SH-SY5Y (cell line): ENCODE measurements at regions not wholly inside any gene's neighbourhood (a gene's known extent, or its start where the extent isn't known, plus 50 kb on each side); places are given as distances from the start of the nearest gene placed in this dataset.

ENCODE experiments used
- GATA2 ChIP-seq: IDR thresholded peaks from 2 replicates; pipeline ENCODE4 v1.6.1; 2011; ENCODE audit warnings: mild to moderate bottlenecking, low read depth, low read length
- GATA3 ChIP-seq: IDR thresholded peaks from 2 replicates; pipeline ENCODE4 v1.6.1; 2011; ENCODE audit warnings: low read depth, mild to moderate bottlenecking, low read length, moderate library complexity

DNA sequence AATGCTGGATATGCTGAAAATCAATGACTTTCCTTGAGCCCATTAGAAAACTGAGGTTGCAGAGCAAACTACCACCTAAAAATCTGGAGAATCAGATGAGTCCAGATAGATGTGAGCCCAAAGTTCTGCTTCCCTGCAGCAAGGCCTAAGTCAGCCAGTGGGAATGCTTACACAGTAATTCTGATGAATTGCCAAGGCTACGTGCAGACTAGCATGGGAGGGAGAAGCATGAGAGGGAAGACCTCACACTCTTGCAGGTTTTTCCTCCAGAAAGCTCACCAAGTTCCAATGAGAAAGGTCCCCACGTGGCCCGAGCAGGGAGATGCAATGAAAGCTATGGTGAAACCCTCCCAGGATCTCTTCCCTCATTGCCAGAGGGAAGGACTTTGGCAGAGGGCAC is 104.8 kb upstream of the SIRPA start:
- TF ChIP-seq GATA2 (no peak), GATA3 (no peak)

DNA sequence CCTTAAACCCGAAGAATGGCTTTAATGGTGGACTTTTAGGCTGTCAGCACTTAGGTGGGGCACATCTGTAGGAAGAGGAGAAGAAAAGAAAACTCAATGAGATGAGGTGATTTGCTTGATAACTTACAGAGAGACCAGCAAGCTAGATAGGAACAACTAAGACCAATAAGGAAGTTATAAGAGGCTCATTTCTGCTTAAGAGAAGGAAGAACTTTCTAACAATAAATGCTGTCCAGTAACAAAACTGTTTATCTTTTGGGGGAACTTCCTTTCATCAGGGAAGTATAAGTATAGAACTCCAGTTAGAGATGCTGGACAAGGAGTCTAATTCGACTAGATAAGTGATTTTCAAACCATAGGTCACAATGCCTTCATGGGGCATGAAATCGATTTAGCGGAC is 107.2 kb upstream of the SIRPA start:
- TF ChIP-seq GATA2 = no peak
- no peak for TF ChIP-seq GATA3

DNA sequence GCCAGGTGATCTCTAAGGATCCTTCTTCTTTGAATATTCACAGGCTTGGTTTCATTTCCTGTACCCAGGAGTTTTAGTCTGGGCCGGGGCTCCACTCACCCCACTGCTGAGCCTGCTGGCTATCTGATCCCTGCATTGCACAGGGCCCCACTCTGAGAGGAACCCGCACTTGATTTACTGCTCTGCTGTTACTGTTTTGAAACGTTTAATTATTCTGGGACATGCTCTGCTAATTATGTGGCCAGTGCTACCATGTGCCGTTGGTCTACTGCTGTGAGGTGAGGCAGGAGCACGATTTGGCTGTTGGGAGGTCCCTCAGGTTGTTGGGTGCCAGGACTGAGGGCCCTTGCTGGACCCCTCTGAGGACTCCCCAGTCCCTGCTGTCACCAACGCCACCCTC is 108.7 kb upstream of the SIRPA start:
- no peak for TF ChIP-seq GATA3
- no peak for TF ChIP-seq GATA2

DNA sequence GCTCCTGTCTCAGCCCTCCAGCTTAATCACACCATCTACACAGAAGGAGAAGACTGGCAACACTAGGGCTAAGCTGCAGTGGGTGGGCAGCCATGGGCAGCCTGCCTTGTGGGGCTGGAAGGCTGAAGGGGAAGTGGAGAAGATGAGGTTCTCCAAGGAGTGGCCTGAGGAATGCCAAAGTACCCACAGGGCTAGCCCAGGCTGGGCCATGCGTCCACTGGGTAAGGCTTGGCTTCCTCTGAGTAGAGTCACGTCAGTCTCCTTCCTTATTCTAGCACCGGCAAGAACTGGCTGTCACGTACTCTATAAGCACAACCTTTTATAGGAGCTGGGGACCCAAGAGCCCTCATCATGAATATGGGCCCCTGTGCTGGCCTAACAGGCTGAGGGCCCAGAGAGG is 110.6 kb upstream of the SIRPA start:
- TF ChIP-seq GATA3 = no peak
- no peak for TF ChIP-seq GATA2

DNA sequence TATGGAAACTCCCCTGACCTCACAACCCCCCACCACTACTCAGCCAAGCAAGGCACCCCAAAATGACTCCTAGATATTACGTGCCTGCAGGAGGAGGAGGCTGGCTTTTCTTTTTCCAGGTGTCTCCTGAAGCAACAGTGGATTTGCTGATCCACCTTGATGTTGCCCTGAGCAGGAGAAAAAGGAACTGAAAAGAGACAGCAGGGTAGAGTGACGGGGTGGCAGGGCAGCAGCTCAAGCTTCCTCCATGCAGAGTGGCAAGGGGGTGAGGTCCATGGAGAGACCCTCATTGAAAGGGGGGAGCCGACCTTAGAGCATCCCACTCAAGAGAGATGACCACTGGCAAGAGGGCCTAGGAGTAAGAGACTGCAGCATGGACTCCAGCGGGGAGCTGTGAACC is 112.0 kb upstream of the SIRPA start:
- TF ChIP-seq GATA3 (no peak), GATA2 (no peak)

DNA sequence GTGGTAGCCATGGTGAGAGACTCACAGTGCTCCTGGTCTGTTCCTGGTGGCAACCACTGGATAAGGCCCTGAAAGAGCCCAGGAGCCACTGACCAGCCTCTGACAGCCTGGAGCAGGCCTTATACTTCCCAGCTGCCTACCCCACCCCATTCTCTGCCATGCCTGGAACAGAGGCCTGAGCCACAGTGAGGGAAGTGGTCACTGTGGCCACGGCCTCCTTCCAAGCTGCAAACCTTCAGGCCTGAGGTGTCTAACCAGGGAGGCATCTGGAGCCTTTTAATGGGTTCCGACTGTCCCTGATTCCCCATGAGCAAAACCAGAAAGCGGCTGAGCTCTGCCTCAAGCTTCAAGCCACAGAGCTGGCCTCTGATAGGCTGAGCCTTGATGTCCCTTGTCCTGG is 113.0 kb upstream of the SIRPA start:
- no peak for TF ChIP-seq GATA3
- no peak for TF ChIP-seq GATA2

DNA sequence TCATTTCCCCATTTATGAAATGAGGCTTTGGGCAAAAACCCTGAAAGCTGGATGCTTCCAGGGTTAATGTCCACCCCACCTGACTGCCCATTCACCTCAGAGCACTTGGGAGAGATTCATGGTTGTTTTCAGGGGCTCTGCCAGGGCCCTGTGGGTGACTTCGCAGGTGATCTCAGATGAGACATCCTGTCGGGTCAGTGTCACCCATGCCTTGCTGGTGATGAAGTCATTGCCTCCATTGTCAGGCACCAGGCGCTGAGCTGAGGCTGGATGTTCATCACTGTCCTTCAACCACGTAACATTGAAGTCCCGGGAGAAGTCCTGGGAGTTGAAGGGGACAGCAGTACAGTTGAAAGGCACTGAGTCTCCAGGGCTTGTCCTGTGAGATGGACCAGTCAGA is 115.6 kb upstream of the SIRPA start:
- no peak for TF ChIP-seq GATA2
- TF ChIP-seq GATA3 = no peak

DNA sequence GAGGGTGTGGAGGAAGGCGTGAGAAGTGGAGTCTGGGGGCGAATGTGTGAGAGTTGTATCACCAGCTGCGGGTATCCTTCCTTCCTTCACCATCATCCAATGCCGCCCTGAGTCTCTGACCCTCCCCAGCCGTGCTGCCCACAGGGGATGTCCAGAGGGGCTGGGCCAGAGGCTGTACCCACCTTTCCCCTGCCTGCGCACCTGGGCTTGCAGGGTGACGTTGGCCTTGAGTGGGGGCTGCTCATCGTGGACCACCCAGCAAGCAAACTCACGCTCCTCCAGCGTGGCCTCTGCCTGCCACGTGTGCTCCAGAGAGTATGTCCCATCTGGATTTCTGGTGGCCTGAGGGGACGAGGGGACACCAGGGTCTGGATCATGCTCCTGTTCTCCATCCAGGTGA is 116.9 kb upstream of the SIRPA start:
- no peak for TF ChIP-seq GATA2
- no peak for TF ChIP-seq GATA3

DNA sequence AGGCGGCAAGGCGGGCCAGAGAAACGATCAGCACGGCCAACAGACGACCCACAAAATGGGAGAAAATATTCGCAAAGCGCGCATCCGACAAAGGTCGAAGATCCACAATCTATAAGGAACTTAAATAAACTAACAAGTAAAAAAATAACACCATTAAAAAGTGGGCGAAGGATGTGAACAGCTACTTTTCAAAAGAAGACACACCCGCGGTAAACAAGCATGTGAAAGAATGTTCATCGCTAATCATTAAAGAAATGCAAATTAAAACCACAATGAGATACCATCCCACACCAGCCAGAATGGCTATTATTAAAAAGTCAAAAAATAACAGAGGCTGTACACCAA is 117.8 kb upstream of the SIRPA start:
- TF ChIP-seq GATA3 (no peak), GATA2 (no peak)

DNA sequence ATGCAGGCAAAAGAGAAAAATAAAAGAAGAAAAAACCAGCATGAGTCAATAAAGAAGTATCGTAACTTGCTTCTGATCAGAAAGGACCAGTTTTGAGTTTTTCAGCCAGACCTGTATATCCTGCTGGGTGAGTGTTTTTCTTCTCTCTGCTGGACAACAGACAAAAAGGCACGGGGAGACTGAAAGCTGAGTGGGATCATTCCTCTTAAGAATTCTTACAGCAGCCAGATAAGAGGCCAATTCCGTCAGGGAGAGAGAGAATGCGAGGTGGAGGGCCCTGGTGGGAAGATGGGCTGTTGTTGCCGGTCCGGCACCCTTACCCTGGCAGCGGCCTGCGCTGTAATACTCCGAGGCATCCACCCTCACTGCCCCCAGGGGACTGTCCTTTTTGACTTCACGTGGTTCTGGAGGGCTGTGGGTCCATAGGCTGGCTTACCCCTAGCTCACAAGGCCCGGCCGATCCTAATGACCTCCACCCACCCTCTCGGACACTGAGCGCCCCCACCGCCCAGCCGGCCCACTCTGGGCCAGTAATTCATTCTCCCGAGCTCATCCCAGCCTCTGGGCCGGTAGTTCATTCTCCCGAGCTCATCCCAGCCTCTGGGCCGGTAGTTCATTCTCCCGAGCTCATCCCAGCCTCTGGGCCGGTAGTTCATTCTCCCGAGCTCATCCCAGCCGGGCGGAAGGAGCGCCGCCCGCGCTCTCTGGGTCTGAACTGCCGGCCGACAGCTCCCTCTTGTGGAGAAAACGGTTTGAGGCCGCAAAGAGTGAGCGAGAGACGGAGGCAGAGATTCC is 118.3 kb upstream of the SIRPA start:
- no peak for TF ChIP-seq GATA2
- TF ChIP-seq GATA3 = no peak

DNA sequence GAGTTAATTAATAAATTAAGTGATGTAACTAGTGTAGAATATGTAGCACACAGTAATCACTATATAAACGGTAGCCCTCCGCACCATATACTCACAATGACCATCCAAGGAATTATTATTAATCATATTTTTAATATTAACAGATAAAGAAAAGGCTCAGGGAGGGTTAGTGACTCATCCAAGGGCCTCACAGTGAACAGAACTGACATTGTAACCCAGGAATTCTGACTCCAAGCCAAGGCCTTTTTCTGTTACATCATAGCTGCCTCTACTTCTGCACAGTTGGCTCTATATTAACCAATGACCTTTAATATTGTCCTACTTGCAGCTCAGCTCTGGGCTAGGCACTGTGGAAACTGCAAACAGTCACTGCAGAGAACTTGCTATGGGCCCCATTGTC is 117.5 kb upstream of the SIRPG start:
- TF ChIP-seq GATA2 = no peak
- TF ChIP-seq GATA3 = no peak

DNA sequence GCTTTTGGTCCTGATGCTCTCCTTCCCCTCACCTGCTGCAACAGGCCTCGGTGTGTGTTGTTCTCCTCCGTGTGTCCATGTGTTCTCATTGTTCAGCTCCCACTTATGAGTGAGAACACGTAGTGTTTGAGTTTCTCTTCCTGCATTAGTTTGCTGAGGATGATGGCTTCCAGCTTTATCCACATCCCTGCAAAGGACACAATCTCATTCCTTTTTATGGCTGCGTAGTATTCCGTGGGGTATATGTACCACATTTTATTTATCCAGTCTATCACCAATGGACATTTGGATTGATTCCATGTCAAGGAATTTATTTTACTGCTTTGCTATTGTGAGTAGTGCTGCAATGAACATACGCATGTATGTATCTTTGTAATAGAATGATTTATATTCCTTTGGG is 116.9 kb upstream of the SIRPG start:
- TF ChIP-seq GATA2 = no peak
- TF ChIP-seq GATA3 = no peak

DNA sequence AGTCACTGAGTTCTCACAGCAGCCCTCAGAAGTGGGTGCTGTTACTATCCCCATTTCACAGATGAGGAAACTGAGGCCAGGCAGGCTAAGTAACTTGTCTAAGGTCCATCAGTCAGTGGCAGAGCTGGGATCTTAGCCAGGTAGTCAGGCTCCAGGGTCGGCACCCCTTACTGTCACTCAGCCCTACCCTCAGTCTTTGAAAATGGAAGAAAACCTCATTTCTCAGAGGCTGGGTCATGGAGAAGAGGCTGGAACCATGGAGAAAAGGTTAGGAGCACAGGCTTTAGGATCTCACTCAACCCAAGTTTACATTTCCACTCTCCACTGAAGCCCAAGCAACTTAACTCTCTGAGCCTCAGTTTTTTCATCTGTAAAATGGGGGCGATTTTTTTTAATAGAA is 116.2 kb upstream of the SIRPG start:
- TF ChIP-seq GATA2 = no peak
- no peak for TF ChIP-seq GATA3

DNA sequence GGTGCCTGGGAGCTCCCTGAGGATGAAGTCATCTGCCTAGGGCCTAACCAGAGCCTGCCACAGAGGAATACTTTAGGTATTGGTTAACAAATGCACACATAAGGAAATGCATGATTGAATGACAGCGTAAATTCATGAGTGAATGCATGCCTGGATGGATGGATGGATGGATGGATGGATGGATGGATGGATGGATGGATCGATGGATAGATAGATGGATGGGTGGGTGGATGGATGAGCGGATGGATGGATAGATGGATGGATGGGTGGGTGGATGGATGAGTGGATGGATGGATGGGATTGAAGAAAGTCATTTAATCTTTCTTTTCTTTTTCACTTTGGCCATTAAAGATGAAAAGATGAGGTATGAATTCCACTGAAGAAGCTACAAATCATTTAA is 111.9 kb upstream of the SIRPG start:
- TF ChIP-seq GATA2 (no peak), GATA3 (no peak)

DNA sequence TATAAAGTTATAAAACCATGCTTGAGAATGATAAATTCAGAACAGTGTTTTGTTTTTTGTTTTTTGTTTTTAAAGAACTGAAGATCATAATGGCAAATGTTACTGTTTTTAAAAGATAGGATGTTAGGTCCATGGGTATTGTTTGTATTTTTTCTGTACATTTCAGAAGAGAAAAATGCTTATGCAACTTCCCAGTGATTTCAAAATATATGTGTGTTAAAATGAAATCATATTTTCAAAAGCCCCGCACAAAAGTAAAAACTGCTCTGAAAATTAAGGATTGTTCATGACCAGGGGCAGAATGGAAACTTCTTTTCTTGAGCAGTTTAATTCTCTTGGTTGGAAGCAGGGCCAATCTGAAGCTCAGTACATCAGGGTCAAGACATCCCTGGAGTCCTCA is 109.2 kb upstream of the SIRPG start:
- TF ChIP-seq GATA2 (no peak), GATA3 (no peak)

DNA sequence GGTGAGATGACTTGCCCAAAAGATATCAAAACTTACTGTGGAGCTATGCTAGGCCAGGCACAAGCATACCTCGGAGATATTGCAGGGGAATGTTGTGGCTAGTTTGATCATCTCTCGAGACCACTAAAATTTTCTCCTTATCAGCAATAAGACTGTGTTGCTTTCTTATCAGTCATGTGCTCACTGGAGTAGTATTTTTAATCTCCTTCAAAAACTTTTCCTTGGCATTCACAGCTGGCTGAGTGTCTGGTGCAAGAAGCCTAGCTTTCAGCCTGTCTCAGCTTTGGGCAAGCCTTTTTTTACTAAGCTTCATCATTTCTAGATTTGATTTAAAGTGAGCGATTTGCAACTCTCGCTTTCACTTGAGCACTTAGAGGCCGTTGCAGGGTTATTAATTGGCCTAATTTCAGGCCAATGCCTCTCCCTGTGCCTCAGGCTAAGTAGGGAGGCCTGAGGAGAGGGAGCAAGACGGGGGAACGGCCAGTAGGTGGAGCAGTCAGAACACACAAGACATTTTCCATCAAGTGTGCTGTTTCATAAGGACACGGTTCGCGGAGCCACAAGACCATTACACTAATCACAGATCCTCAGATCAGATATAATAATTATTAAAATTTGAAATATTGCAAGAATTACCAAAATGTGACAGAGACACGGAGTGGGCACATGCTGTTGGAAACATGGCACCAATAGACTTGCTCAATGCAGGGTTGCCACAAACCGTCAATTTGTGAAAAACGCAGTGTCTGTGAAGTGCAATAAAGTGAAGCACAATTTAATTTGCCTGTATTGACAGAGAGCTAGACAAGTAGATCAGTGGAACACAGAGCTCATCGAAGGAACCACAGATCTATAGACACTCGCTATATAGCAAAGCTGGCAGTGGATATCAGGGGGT is 106.8 kb upstream of the SIRPG start:
- TF ChIP-seq GATA2 (no peak), GATA3 (no peak)
